AG04450 (cell line): ENCODE measurements at regions not wholly inside any gene's neighbourhood (a gene's known extent, or its start where the extent isn't known, plus 50 kb on each side); places are given as distances from the start of the nearest gene placed in this dataset.

Source experiments
- CTCF ChIA-PET: fragments of 300-600, 350-600 bp; formaldehyde crosslinking; extraction: SDS; loops from one replicate; lab custom pipeline; 2022; ENCODE audit warnings: antibody characterized with exemption, inconsistent platforms; lab: Charles Lee
- POLR2A ChIA-PET: fragments of 350-600 bp; formaldehyde crosslinking; extraction: SDS; loops from one replicate; lab custom pipeline; 2021; ENCODE audit warnings: antibody characterized with exemption, inconsistent platforms; lab: Yijun Ruan, JAX
- DNase-seq: peaks from one replicate; pipeline ENCODE4 v3.0.0-alpha.2; 2011; ENCODE audit warnings: low read depth, low spot score
- H3K27ac ChIP-seq: one replicate; pipeline ENCODE4 v1.5.1; 2012; ENCODE audit warnings: low read depth, low read length, control low read depth
- H3K27me3 ChIP-seq: one replicate; pipeline ENCODE4 v1.6.0; 2012; ENCODE audit warnings: low read length; ENCODE audit not compliant: control insufficient read depth, insufficient read depth
- H3K4me3 ChIP-seq: 2 replicates; pipeline ENCODE4 v1.5.1; 2011; ENCODE audit warnings: mild to moderate bottlenecking, low read depth, low read length, control low read depth
- H3K9me3 ChIP-seq: 2 replicates; pipeline ENCODE4 v1.5.1; 2012; ENCODE audit warnings: low read length; ENCODE audit not compliant: control insufficient read depth, insufficient read depth
- CTCF ChIP-seq: IDR thresholded peaks from 2 replicates; pipeline ENCODE4 v1.5.1; 2011; ENCODE audit warnings: low read depth, low read length, control low read depth, inconsistent platforms

DNA sequence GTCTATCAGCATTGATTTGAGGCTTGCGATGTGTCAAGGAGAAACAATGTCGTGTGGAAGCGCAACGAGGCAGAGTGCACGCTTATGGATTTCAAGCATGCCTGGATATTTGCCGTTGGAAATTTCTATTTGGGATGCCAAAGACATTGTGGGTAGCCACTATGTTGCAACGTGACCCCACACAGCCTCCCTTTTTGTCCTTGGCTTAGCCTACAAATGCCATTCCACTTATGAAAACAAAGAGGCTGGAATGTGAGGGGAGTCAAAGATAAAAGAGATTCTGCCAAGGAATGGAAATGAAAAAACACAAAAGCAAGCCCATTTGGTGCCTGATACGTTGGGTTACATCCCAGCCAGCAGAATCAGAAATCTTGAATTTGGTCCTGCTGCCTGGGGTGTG is 721.2 kb downstream of the GALR1 start:
- ChIA-PET POLR2A (no interaction called here), CTCF (no interaction called here)
- Histone ChIP-seq H3K27me3 (no peaks in the 10 kb centered on the region), H3K9me3 (peaks cover 64% of the 10 kb centered on the region), H3K27ac (no peak overlapping the region), H3K4me3 (no peak overlapping the region)
- no peak for TF ChIP-seq CTCF
- no peak for DNase-seq

GRCh38 chr18:77973745-77974144 is 724.1 kb downstream of the GALR1 start:
- no peaks in the 10 kb centered on the region for H3K27me3 ChIP-seq
- CTCF ChIA-PET, result no interaction called here
- POLR2A ChIA-PET, result no interaction called here

DNA sequence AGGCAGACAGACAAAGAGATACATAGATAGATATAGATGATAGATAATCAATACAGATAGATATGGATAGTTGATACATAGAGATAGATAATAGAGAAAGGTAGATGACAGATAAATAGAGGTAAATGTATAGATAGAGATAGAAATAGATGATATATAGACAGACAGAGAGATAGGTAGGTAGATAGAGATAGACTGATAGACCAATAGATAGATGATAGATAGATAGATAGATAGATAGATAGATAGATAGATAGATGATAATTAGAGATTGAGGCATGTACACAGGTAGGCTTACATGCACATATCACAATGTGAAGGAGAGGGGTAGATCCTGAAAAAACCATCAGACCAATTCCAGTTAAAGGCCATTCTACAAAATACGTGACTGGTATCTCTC is 724.7 kb downstream of the GALR1 start:
- no peak for TF ChIP-seq CTCF

More at GRCh38 chr18:77973745-77974144, 724.1 kb downstream of the GALR1 start:
- no peak for TF ChIP-seq CTCF
- Histone ChIP-seq H3K9me3 (peaks cover 63% of the 10 kb centered on the region), H3K27ac (no peak overlapping the region), H3K4me3 (no peak overlapping the region)
- no peak for DNase-seq

GRCh38 chr18:77977331-77977730 is 727.7 kb downstream of the GALR1 start:
- ChIA-PET CTCF (no interaction called here), POLR2A (no interaction called here)
- DNase-seq, result no peak
- no peak for TF ChIP-seq CTCF
- H3K4me3 ChIP-seq, result no peak overlapping the region
- peaks cover 72% of the 10 kb centered on the region for H3K9me3 ChIP-seq
- no peaks in the 10 kb centered on the region for H3K27me3 ChIP-seq
- H3K27ac ChIP-seq, result no peak overlapping the region

More for the DNA sequence above, 724.7 kb downstream of the GALR1 start:
- Histone ChIP-seq H3K27ac (no peak overlapping the region), H3K9me3 (peaks cover 63% of the 10 kb centered on the region), H3K4me3 (no peak overlapping the region), H3K27me3 (no peaks in the 10 kb centered on the region)
- ChIA-PET CTCF (no interaction called here), POLR2A (no interaction called here)
- no peak for DNase-seq

- CTCF ChIA-PET, result no interaction called here
- POLR2A ChIA-PET, result no interaction called here
These were observed 730.6 kb downstream of the GALR1 start for GRCh38 chr18:77980275-77980674.

More at GRCh38 chr18:77980275-77980674, 730.6 kb downstream of the GALR1 start:
- no peak for DNase-seq
- no peak for TF ChIP-seq CTCF
- Histone ChIP-seq H3K9me3 (peaks cover 74% of the 10 kb centered on the region), H3K4me3 (no peak overlapping the region), H3K27me3 (no peaks in the 10 kb centered on the region), H3K27ac (no peak overlapping the region)
